Colonic mucosa (tissue), 4 donors: ENCODE measurements at regions not wholly inside any gene's neighbourhood (a gene's known extent, or its start where the extent isn't known, plus 50 kb on each side); places are given as distances from the start of the nearest gene placed in this dataset.

Experiments
- DNase-seq: peaks from one replicate; pipeline ENCODE4 v3.0.0-alpha.2; 2020
- H3K27ac ChIP-seq: fragments of 200-600 bp; one replicate; pipeline ENCODE4 v1.8.0; 2021
- H3K27me3 ChIP-seq: fragments of 200-600 bp; one replicate; pipeline ENCODE4 v1.8.0; 2021
- H3K36me3 ChIP-seq: fragments of 200-600 bp; one replicate; pipeline ENCODE4 v1.8.0; 2021
- H3K4me1 ChIP-seq: fragments of 200-600 bp; one replicate; pipeline ENCODE4 v1.8.0; 2021; ENCODE audit warnings: mild to moderate bottlenecking
- H3K4me3 ChIP-seq: fragments of 200-600 bp; one replicate; pipeline ENCODE4 v1.8.0; 2021
- H3K9ac ChIP-seq, 2 donors: one replicate each; pipeline ENCODE4 v1.7.0; 2013; ENCODE audit warnings: control low read depth in 2 of 2, low read depth in 2 of 2, low read length in 2 of 2
- H3K9me3 ChIP-seq: fragments of 200-600 bp; one replicate; pipeline ENCODE4 v1.8.0; 2021
- intact Hi-C: fragments of 100-400 bp; cut with DNase I; formaldehyde crosslinking; loops from one replicate; pipeline ENCODE4 v1.14.1; 2022
- TF ChIP-seq, protein P1 (sequence below): fragments of 200-600 bp; IDR thresholded peaks from one replicate; pipeline ENCODE4 v1.8.0; 2022; ENCODE audit warnings: antibody characterized with exemption, mild to moderate bottlenecking
- donor health status: healthy.
- donor health status: DM: no; HTN: no; CAD: no.
- donor health status: DM: no; HTN: no; CAD: no.

DNA sequence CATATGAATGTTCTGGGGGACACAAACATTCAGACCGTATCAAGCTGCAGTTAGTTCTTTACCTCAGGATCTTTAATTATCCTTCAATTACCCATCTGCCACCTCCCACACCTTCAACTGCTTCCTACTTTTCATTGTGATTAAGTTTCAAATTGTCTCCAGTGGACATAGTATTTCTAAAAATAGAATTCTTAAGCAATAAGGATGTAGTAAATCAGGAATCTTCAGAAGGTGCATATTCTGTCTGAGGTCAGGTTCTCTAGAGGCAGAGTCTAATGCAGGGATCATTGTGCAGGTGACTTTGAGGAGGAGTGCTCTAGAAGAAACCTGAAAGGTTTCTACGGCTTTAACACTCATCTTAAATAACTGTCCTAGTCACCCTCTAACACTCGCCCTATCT, 102.6 kb upstream of the PPP2R5A start:
- Histone ChIP-seq H3K9ac (no peak overlapping the region), H3K27ac (no peak overlapping the region), H3K4me1 (no peaks in the 10 kb centered on the region), H3K4me3 (no peak overlapping the region), H3K9me3 (no peaks in the 10 kb centered on the region), H3K27me3 (no peaks in the 10 kb centered on the region), H3K36me3 (no peaks in the 10 kb centered on the region)
- DNase-seq, result no peak
- TF ChIP-seq, protein P1, sequence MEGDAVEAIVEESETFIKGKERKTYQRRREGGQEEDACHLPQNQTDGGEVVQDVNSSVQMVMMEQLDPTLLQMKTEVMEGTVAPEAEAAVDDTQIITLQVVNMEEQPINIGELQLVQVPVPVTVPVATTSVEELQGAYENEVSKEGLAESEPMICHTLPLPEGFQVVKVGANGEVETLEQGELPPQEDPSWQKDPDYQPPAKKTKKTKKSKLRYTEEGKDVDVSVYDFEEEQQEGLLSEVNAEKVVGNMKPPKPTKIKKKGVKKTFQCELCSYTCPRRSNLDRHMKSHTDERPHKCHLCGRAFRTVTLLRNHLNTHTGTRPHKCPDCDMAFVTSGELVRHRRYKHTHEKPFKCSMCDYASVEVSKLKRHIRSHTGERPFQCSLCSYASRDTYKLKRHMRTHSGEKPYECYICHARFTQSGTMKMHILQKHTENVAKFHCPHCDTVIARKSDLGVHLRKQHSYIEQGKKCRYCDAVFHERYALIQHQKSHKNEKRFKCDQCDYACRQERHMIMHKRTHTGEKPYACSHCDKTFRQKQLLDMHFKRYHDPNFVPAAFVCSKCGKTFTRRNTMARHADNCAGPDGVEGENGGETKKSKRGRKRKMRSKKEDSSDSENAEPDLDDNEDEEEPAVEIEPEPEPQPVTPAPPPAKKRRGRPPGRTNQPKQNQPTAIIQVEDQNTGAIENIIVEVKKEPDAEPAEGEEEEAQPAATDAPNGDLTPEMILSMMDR, result no peak
- intact Hi-C loops, result no loop called here

DNA sequence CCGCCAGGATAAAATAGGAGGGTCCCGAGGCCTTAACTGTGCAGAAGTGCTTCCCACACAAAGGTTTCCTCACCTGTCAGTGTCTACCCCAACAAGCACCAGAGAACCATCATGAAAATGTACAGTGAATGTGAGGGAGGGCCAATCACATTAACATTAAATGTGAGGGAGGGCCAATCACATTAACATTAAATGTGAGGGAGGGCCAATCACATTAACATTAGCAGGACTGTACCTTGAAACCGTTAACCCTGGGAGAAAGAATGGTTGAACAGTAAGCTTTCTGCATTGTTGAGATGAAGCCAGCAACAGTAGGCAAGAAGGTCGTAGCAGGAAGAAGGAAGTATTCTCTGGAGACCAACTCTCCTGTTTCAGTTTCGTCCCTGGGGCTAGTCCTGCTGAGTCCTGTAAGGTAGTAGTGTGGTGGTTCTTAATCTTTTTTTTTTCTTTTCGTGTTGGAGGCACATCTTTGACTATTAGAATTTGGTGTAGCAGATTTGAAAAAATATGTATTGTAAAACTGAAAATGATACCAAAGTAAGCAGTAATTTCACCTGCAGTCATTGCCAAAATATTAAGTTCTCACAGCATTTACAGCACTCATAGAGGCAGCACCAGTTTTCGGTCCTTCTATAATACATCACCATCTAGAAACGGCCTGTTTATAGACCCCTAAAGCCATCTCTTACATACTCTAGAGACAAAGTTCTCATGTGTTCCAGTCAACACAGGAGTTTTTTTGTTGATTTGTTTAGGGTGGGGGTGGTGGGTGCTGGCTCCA, 98.6 kb upstream of the PPP2R5A start:
- peak; percentile 52 for DNase-seq
- H3K27ac ChIP-seq, result peak overlapping the region; percentile 29

DNA sequence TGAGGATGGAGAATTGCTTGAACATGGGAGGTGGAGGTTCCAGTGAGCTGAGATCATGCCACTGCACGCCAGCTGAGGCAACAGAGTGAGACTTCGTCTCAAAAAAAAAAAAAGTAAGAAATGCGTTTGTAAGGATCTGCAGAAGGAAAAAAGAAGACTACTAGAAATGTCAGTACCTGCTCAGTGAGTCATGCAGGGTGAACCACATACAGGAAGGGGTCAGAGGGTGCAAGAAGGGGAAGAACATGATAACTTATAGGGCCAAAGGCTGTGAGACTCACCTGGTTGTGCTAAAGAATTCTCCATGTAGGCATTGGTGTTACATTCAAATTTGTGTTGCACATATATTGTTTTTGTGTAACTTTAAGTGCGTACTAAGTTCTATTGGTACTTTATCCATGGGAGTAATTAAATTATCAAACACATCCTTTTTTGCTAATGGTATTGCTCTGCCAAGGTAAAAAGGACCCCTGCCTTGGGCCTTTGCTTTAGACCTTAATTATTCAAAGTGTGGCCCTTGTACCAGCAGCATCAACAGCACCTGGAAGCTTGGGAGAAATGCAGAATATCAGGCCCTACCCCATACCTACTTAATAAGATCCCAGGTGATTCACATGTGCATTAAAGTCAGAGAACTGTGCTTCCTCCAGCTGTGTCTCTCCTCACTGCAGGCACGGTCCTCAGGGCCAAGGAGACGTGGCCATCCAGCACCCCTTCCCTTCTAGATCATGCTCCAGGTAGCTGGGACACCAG, 96.4 kb upstream of the PPP2R5A start:
- H3K36me3 ChIP-seq, result no peaks in the 10 kb centered on the region
- H3K4me1 ChIP-seq, result no peaks in the 10 kb centered on the region
- no peak overlapping the region for H3K27ac ChIP-seq
- no peak overlapping the region for H3K4me3 ChIP-seq
- TF ChIP-seq, protein P1, result no peak
- DNase-seq, result no peak
- H3K9me3 ChIP-seq, result no peaks in the 10 kb centered on the region
- H3K27me3 ChIP-seq, result no peaks in the 10 kb centered on the region
- intact Hi-C loops, result no loop called here
- H3K9ac ChIP-seq, result no peak overlapping the region

More for the DNA sequence above, 98.6 kb upstream of the PPP2R5A start:
- Histone ChIP-seq H3K36me3 (no peaks in the 10 kb centered on the region), H3K4me1 (no peaks in the 10 kb centered on the region), H3K4me3 (no peak overlapping the region), H3K27me3 (no peaks in the 10 kb centered on the region), H3K9ac (no peak overlapping the region), H3K9me3 (no peaks in the 10 kb centered on the region)
- TF ChIP-seq, protein P1, result no peak
- intact Hi-C loops, result no loop called here

DNA sequence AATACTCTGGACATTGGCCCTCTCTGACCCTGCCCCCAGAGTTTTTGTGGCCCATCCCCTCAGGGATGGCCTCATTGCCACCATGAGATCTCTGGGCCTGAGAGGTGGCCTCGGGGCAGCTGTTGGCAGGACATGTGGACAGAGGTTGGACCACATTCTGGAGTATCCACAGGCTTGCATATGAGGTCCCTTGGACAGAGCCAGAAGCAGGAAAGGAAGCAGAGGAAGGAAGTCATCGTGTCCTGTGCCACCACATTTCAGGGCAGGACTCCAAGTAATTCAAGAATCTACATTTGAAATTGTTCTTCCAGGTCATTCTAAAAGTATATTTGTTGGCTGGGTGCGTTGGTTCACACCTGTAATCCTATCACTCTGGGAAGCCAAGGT, 95.9 kb upstream of the PPP2R5A start:
- Histone ChIP-seq H3K9me3 (no peaks in the 10 kb centered on the region), H3K27me3 (no peaks in the 10 kb centered on the region), H3K9ac (no peak overlapping the region), H3K4me1 (no peaks in the 10 kb centered on the region), H3K4me3 (no peak overlapping the region), H3K36me3 (no peaks in the 10 kb centered on the region), H3K27ac (no peak overlapping the region)
- TF ChIP-seq, protein P1, result no peak
- DNase-seq, result no peak
- intact Hi-C loops, result no loop called here

DNA sequence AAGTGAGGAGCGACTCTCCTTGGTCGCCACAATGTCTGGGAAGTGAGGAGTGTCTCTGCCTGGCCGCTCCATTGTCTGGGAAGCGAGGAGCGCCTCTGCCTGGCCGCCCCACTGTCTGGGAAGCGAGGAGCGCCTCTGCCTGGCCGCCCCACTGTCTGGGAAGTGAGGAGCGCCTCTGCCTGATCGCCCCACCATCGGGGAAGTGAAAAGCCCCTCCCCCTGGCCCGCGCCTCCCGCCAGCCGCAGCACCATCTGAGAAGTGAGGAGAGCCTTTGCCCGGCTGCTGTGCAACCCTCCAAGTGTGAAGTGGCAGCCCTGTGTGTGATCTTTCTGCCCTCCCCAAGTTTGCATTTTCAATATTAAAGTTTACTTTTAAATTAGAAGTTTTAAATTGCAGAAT, 95.0 kb upstream of the PPP2R5A start:
- Histone ChIP-seq H3K9me3 (no peaks in the 10 kb centered on the region), H3K9ac (no peak overlapping the region), H3K4me3 (no peak overlapping the region), H3K4me1 (no peaks in the 10 kb centered on the region), H3K27me3 (no peaks in the 10 kb centered on the region), H3K27ac (no peak overlapping the region), H3K36me3 (no peaks in the 10 kb centered on the region)
- intact Hi-C loops, result no loop called here
- TF ChIP-seq, protein P1, result no peak
- no peak for DNase-seq
